HFFc6 (cell line): ENCODE measurements at regions not wholly inside any gene's neighbourhood (a gene's known extent, or its start where the extent isn't known, plus 50 kb on each side); places are given as distances from the start of the nearest gene placed in this dataset.
"Not testable (repeated sequence)": the region's sequence is repeated elsewhere in the genome, so short reads cannot be mapped to it uniquely, and the experiment has no call there.

Experiments
- DNase-seq: peaks from one replicate; pipeline ENCODE4 v3.0.0-alpha.2; 2018
- H3K27ac Mint-ChIP-seq: 2 replicates; pipeline ENCODE4 v1.8.0; 2020; ENCODE audit warnings: mild to moderate bottlenecking, mixed read lengths
- H3K27me3 Mint-ChIP-seq: 2 replicates; pipeline ENCODE4 v1.8.0; 2021; ENCODE audit warnings: mild to moderate bottlenecking, moderate library complexity, mixed read lengths; ENCODE audit not compliant: insufficient read depth
- H3K36me3 Mint-ChIP-seq: 2 replicates; pipeline ENCODE4 v1.8.0; 2021; ENCODE audit warnings: low read depth, mixed read lengths
- H3K4me1 Mint-ChIP-seq: 2 replicates; pipeline ENCODE4 v1.8.0; 2020; ENCODE audit warnings: low read depth, mixed read lengths
- H3K4me3 Mint-ChIP-seq: 2 replicates; pipeline ENCODE4 v1.8.0; 2020; ENCODE audit warnings: mild to moderate bottlenecking, moderate library complexity, mixed read lengths
- H3K9me3 Mint-ChIP-seq: 2 replicates; pipeline ENCODE4 v1.8.0; 2020; ENCODE audit warnings: mild to moderate bottlenecking, mixed read lengths
- TF ChIP-seq, protein P1 (sequence below): fragments of 200-600 bp; sonication (generic); IDR thresholded peaks from 2 replicates; pipeline ENCODE4 v1.5.0; 2021; ENCODE audit warnings: antibody characterized with exemption, mild to moderate bottlenecking

DNA sequence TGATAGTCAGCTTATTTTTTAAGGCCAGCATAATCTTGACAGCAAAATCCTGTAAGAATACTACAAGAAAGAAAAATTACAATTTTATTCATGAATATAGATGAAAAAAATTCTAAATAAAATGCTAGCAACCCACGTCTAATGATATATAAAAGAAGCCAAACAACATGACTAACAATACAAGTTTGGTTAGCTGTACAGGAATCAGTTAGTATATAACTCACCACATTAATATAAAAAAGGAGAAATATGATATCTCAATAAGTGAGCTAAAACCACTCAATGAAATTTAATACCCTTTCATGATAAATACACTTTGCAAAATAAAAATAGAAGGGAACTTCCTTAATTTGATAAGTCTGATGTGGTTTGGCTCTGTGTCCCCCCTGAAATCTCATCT is 139.7 kb upstream of the MAN2A1 start:
- Mint-ChIP-seq H3K9me3 (peaks cover 17% of the 10 kb centered on the region), H3K36me3 (peaks cover 3% of the 10 kb centered on the region; the same call in 1 of the 2 replicates), H3K27me3 (no peaks in the 10 kb centered on the region; the same call in 1 of the 2 replicates), H3K4me3 (no peak overlapping the region), H3K27ac (no peak overlapping the region), H3K4me1 (no peaks in the 10 kb centered on the region)
- TF ChIP-seq, protein P1, sequence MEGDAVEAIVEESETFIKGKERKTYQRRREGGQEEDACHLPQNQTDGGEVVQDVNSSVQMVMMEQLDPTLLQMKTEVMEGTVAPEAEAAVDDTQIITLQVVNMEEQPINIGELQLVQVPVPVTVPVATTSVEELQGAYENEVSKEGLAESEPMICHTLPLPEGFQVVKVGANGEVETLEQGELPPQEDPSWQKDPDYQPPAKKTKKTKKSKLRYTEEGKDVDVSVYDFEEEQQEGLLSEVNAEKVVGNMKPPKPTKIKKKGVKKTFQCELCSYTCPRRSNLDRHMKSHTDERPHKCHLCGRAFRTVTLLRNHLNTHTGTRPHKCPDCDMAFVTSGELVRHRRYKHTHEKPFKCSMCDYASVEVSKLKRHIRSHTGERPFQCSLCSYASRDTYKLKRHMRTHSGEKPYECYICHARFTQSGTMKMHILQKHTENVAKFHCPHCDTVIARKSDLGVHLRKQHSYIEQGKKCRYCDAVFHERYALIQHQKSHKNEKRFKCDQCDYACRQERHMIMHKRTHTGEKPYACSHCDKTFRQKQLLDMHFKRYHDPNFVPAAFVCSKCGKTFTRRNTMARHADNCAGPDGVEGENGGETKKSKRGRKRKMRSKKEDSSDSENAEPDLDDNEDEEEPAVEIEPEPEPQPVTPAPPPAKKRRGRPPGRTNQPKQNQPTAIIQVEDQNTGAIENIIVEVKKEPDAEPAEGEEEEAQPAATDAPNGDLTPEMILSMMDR = no peak
- DNase-seq = no peak

DNA sequence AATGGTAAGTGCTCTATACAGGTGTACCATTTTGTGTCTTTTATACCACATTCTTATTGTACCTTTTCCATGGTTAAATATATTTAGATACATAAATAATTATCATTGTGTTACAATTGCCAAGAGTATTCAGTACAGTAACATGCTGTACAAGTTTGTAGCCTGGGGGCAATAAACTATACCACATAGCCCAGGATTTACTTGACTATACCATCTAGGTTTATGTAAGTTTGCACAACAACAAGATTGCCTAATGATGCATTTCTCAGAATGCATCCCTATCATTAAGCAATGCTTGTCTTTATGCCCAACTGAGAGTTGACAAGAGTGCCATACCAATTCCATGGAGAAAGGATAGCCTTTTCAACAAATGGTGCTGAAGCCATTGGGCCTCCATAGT is 136.7 kb upstream of the PJA2 start:
- TF ChIP-seq, protein P1 = no peak
- peaks cover 3% of the 10 kb centered on the region; the same call in 1 of the 2 replicates for H3K36me3 Mint-ChIP-seq
- H3K9me3 Mint-ChIP-seq = peaks cover 17% of the 10 kb centered on the region
- no peaks in the 10 kb centered on the region; the same call in 1 of the 2 replicates for H3K27me3 Mint-ChIP-seq
- H3K27ac Mint-ChIP-seq = no peak overlapping the region
- no peaks in the 10 kb centered on the region for H3K4me1 Mint-ChIP-seq
- H3K4me3 Mint-ChIP-seq = no peak overlapping the region
- DNase-seq = no peak

DNA sequence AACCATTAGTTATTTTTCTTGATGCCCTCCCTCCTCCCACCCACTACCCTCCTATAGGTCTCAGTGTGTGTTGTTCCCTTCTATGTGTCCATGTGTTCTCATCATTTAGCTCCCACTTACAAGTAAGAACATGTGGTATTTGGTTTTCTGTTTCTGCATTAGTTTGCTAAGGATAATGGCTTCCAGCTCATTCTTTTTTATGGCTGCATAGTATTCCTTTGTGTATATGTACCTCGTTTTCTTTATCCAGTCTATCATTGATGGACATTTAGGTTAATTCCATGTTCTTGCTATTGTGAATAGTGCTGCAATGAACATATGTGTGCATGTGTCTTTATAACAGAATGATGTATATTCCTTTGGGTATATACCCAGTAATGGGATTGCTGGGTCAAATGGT is 135.1 kb upstream of the PJA2 start:
- not testable (repeated sequence) for H3K4me3 Mint-ChIP-seq, H3K4me1 Mint-ChIP-seq, H3K27ac Mint-ChIP-seq, H3K36me3 Mint-ChIP-seq, H3K9me3 Mint-ChIP-seq, H3K27me3 Mint-ChIP-seq, DNase-seq

DNA sequence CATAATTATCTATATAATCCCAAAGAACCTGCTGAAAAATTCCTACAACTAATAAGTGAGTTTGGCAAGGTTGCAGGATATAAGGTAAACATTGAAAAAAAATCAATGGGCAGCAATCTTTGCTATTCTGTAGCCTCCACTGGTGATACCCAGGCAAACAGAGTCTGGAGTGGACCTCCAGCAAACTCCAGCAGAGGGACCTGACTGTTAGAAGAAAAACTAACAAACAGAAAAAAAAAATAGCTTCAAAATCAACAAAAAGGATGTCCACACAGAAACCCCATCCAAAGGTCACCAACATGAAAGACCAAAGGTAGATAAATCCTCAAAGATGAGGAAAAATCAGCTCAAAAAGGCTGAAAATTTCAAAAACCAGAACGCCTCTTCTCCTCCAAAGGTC is 128.9 kb upstream of the PJA2 start:
- H3K9me3 Mint-ChIP-seq, H3K4me3 Mint-ChIP-seq, H3K4me1 Mint-ChIP-seq, H3K27ac Mint-ChIP-seq, H3K36me3 Mint-ChIP-seq, DNase-seq, H3K27me3 Mint-ChIP-seq: not testable (repeated sequence)

DNA sequence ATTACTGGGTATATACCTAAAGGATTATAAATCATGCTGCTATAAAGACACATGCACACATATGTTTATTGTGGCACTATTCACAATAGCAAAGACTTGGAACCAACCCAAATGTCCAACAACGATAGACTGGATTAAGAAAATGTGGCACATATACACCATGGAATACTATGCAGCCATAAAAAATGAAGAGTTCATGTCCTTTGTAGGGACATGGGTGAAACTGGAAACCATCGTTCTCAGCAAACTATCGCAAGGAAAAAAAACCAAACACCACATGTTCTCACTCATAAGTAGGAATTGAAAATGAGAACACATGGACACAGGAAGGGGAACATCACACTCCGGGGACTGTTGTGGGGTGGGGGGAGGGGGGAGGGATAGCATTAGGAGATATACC is 125.3 kb upstream of the PJA2 start:
- H3K4me3 Mint-ChIP-seq, H3K9me3 Mint-ChIP-seq, DNase-seq, H3K36me3 Mint-ChIP-seq, H3K27ac Mint-ChIP-seq, H3K27me3 Mint-ChIP-seq: not testable (repeated sequence)
- peaks cover 16% of the 10 kb centered on the region; the same call in 1 of the 2 replicates for H3K4me1 Mint-ChIP-seq

DNA sequence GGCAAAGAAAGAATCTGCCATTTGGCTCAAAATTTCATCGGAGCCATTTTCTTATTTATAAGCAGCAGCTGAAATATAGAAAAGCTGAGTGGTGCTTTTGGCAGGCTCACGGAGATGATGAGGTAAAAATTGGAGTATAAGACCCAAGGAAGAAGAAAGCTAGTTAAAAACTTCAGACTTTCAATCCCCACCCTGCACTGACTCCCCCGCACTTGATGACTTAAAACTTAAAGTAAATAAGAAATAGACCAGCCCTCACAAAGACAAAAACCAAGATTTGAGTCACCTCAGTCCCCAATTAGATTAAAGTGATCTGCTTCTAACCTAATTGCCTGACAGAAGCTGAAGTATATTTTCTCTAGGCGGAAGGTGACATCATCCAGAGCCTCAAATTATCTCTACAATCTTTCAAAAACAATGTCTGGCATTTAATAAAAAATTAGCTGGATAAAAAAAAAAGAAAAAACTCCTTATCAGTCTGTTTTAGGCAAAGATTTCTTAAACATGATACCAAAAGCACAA is 124.0 kb upstream of the PJA2 start:
- no peak overlapping the region for H3K27ac Mint-ChIP-seq
- peak; percentile 18 for DNase-seq

DNA sequence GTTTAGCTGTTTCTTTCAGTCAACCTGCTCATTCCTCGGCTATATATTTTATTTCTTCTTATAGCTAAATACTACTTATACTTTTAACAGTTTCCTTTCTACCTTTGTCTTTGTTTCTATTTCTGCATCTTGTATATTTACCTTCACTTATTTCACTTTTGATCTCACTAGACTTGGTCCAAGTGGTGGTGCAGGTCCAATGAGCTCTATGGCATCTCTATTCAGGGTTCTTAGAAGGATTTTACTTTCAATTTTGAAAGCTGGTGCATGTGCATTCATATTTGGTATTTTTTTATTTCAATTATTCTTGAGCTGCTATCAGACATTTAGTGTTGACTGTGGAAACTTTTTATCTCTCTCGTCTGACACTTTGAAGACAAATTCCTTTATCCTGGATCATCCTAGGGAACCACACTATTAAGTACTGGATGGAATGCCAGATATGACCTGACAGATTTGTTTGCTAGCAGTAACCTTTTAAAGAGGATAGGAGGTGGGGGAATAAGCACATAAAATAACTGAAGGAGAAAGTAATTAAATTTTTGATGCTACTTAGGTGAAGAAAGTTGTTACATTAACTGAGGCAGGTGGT is 123.1 kb upstream of the PJA2 start:
- Mint-ChIP-seq H3K27me3 (no peaks in the 10 kb centered on the region; the same call in 1 of the 2 replicates), H3K27ac (no peak overlapping the region), H3K4me1 (peaks cover 16% of the 10 kb centered on the region; the same call in 1 of the 2 replicates), H3K9me3 (no peaks in the 10 kb centered on the region), H3K36me3 (no peaks in the 10 kb centered on the region), H3K4me3 (peak overlapping the region; percentile 1; the same call in 1 of the 2 replicates)
- peak; percentile 12 for DNase-seq
- TF ChIP-seq, protein P1 = no peak

More for the DNA sequence above, 124.0 kb upstream of the PJA2 start:
- 0 out of 2 replicates have a peak overlapping the region, but pooled peaks have one; percentile 4 for H3K4me3 Mint-ChIP-seq
- peaks cover 16% of the 10 kb centered on the region; the same call in 1 of the 2 replicates for H3K4me1 Mint-ChIP-seq
- TF ChIP-seq, protein P1 = no peak
- H3K27me3 Mint-ChIP-seq = no peaks in the 10 kb centered on the region; the same call in 1 of the 2 replicates
- no peaks in the 10 kb centered on the region for H3K36me3 Mint-ChIP-seq
- no peaks in the 10 kb centered on the region for H3K9me3 Mint-ChIP-seq
